ENCODE measurements at regions not wholly inside any gene's neighbourhood (a gene's known extent, or its start where the extent isn't known, plus 50 kb on each side); places are given as distances from the start of the nearest gene placed in this dataset.

DNA sequence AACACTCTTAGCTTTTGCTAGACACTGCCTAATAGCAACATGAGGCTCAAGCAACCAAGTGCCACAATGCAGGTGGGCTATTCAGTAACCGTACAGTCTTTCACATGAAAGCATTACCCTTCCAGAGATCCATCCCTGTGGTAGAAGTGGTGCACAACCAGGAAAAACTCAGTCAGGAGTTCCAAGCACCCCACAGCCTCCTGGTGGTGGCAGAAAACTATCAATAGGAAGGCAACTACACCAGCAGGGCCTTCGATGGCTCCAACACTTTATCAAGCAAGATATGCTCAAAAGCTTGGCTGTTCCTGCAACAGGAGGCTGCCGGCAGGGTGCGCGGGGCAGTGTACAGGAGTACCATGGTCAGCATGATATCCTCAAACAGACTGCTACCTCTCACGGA, 176.1 kb upstream of the DLGAP1 start:
- TF ChIP-seq POLR2A (IDR thresholded peaks at IDR 0.05): no peak
- TF ChIP-seq, protein P1, sequence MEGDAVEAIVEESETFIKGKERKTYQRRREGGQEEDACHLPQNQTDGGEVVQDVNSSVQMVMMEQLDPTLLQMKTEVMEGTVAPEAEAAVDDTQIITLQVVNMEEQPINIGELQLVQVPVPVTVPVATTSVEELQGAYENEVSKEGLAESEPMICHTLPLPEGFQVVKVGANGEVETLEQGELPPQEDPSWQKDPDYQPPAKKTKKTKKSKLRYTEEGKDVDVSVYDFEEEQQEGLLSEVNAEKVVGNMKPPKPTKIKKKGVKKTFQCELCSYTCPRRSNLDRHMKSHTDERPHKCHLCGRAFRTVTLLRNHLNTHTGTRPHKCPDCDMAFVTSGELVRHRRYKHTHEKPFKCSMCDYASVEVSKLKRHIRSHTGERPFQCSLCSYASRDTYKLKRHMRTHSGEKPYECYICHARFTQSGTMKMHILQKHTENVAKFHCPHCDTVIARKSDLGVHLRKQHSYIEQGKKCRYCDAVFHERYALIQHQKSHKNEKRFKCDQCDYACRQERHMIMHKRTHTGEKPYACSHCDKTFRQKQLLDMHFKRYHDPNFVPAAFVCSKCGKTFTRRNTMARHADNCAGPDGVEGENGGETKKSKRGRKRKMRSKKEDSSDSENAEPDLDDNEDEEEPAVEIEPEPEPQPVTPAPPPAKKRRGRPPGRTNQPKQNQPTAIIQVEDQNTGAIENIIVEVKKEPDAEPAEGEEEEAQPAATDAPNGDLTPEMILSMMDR (IDR thresholded peaks at IDR 0.05): no peak
